Thyroid gland (tissue), 4 donors: ENCODE measurements at regions not wholly inside any gene's neighbourhood (a gene's known extent, or its start where the extent isn't known, plus 50 kb on each side); places are given as distances from the start of the nearest gene placed in this dataset.
"Not testable (repeated sequence)": the region's sequence is repeated elsewhere in the genome, so short reads cannot be mapped to it uniquely, and the experiment has no call there.

ENCODE experiments used
- POLR2A ChIP-seq, 2 donors: fragments of 450-650 bp; IDR thresholded peaks; one replicate each; pipeline ENCODE4 v1.6.1; 2017; ENCODE audit warnings: antibody characterized with exemption in 2 of 2, mild to moderate bottlenecking in 2 of 2, moderate library complexity in 1 of 2
- TF ChIP-seq, protein P1 (sequence below), 6 experiments: fragments of 200-600 bp in 3 of 6; fragments of 450-650 bp in 3 of 6; sonication (generic) in 3 of 6; IDR thresholded peaks; one replicate each; pipeline ENCODE4 v1.5.1; 2016 to 2019; ENCODE audit warnings: antibody characterized with exemption in 6 of 6, mild to moderate bottlenecking in 2 of 6, inconsistent platforms in 1 of 6, moderate library complexity in 1 of 6

- TF ChIP-seq, protein P1, sequence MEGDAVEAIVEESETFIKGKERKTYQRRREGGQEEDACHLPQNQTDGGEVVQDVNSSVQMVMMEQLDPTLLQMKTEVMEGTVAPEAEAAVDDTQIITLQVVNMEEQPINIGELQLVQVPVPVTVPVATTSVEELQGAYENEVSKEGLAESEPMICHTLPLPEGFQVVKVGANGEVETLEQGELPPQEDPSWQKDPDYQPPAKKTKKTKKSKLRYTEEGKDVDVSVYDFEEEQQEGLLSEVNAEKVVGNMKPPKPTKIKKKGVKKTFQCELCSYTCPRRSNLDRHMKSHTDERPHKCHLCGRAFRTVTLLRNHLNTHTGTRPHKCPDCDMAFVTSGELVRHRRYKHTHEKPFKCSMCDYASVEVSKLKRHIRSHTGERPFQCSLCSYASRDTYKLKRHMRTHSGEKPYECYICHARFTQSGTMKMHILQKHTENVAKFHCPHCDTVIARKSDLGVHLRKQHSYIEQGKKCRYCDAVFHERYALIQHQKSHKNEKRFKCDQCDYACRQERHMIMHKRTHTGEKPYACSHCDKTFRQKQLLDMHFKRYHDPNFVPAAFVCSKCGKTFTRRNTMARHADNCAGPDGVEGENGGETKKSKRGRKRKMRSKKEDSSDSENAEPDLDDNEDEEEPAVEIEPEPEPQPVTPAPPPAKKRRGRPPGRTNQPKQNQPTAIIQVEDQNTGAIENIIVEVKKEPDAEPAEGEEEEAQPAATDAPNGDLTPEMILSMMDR (IDR thresholded peaks at IDR 0.05): not testable (repeated sequence)
- TF ChIP-seq POLR2A (IDR thresholded peaks at IDR 0.05): not testable (repeated sequence)
These were observed 60.8 kb upstream of the JARID2 start for GRCh38 chr6:15185111-15185510.
